Endothelial cell of umbilical vein (primary cell): ENCODE measurements at regions not wholly inside any gene's neighbourhood (a gene's known extent, or its start where the extent isn't known, plus 50 kb on each side); places are given as distances from the start of the nearest gene placed in this dataset.

Experiments
- BruUV-seq: library from RNA; stranded (reverse); fragments of 400-500 nt; replicated peaks from 2 replicates; lab custom pipeline; 2021; lab: Mats Ljungman, UMichigan
- CTCF ChIA-PET: fragments of 300-600, 350-600 bp; sonication (Branson Sonifier 250); formaldehyde crosslinking; loops from one replicate; lab custom pipeline; 2021; ENCODE audit warnings: antibody characterized with exemption, inconsistent platforms; lab: Charles Lee
- POLR2A ChIA-PET: fragments of 300-600, 350-600 bp; sonication (Branson Sonifier 250); formaldehyde crosslinking; loops from one replicate; lab custom pipeline; 2021; ENCODE audit warnings: antibody characterized with exemption, inconsistent platforms; lab: Charles Lee
- DNase-seq: peaks from one replicate; pipeline ENCODE4 v3.0.0-alpha.2; 2011; ENCODE audit warnings: low read depth, low spot score
- FAIRE-seq: peaks from 2 replicates; lab custom pipeline; 2011; peaks lifted over from hg19 to GRCh38; lab: Jason Lieb, UNC
- H2AFZ ChIP-seq: 2 replicates; pipeline ENCODE4 v1.6.0; 2012; ENCODE audit warnings: low read depth, low read length, control low read depth, inconsistent platforms
- H3K27ac ChIP-seq: 2 replicates; pipeline ENCODE4 v1.5.1; 2011; ENCODE audit warnings: low read depth, mild to moderate bottlenecking, control low read depth, low read length, moderate library complexity; ENCODE audit not compliant: insufficient read depth
- H3K27me3 ChIP-seq, 2 experiments: 2 replicates each; pipeline versions ENCODE4 v1.6.0 to v1.6.1; 2011; ENCODE audit warnings: low read length in 2 of 2, mixed read lengths in 1 of 2; ENCODE audit not compliant: control insufficient read depth in 2 of 2, insufficient read depth in 2 of 2
- H3K36me3 ChIP-seq, 2 experiments: 2 replicates in 1 of 2; 3 replicates in 1 of 2; pipeline ENCODE4 v1.5.1; 2011; ENCODE audit warnings: low read length in 2 of 2, mild to moderate bottlenecking in 1 of 2, moderate library complexity in 1 of 2; ENCODE audit not compliant: control insufficient read depth in 2 of 2, insufficient read depth in 2 of 2; ENCODE audit errors: extremely low read depth in 1 of 2
- H3K4me1 ChIP-seq: 3 replicates; pipeline ENCODE4 v1.5.1; 2011; ENCODE audit warnings: mild to moderate bottlenecking, low read length; ENCODE audit not compliant: control insufficient read depth, insufficient read depth; ENCODE audit errors: extremely low read depth
- H3K4me2 ChIP-seq: 2 replicates; pipeline ENCODE4 v1.6.1; 2011; ENCODE audit warnings: low read length, control low read depth, mixed read lengths; ENCODE audit not compliant: insufficient read depth
- H3K4me3 ChIP-seq, 3 experiments: fragments of 200-600 bp in 1 of 3; sonication (generic), shearing (Covaris generic) in 1 of 3; replicated peaks in 1 of 3; 2 replicates each; pipeline ENCODE4 v1.5.1; 2011 to 2016; ENCODE audit warnings: control low read depth in 3 of 3, low read length in 3 of 3, mild to moderate bottlenecking in 2 of 3, inconsistent platforms in 1 of 3, low read depth in 1 of 3, moderate library complexity in 1 of 3; ENCODE audit not compliant: insufficient read depth in 1 of 3
- H3K79me2 ChIP-seq: 2 replicates; pipeline ENCODE4 v1.6.0; 2012; ENCODE audit warnings: low read length, inconsistent platforms; ENCODE audit not compliant: control insufficient read depth, insufficient read depth
- H3K9ac ChIP-seq: replicated peaks from 2 replicates; pipeline ENCODE3; 2011; ENCODE audit warnings: low read length, control low read depth; ENCODE audit not compliant: insufficient read depth; ENCODE audit errors: extremely low read depth
- H3K9me1 ChIP-seq: replicated peaks from 3 replicates; pipeline ENCODE4 v1.6.0; 2011; ENCODE audit warnings: mild to moderate bottlenecking, low read length; ENCODE audit not compliant: control insufficient read depth, insufficient read depth; ENCODE audit errors: extremely low read depth
- H3K9me3 ChIP-seq: replicated peaks from 2 replicates; pipeline ENCODE4 v1.5.1; 2012; ENCODE audit warnings: low read length, inconsistent platforms; ENCODE audit not compliant: control insufficient read depth, insufficient read depth
- H4K20me1 ChIP-seq: replicated peaks from 2 replicates; pipeline ENCODE3; 2011; ENCODE audit warnings: mild to moderate bottlenecking, low read length; ENCODE audit not compliant: control insufficient read depth, insufficient read depth; ENCODE audit errors: extremely low read depth
- EZH2 ChIP-seq: IDR thresholded peaks from 2 replicates; pipeline ENCODE4 v1.6.1; 2012; ENCODE audit warnings: borderline replicate concordance, low read depth, mild to moderate bottlenecking, moderate library complexity, low read length, inconsistent platforms; ENCODE audit not compliant: severe bottlenecking
- FOS ChIP-seq: IDR thresholded peaks from 2 replicates; pipeline ENCODE4 v1.6.1; 2011; ENCODE audit warnings: mild to moderate bottlenecking, low read length, moderate library complexity, borderline replicate concordance; ENCODE audit not compliant: insufficient read depth
- GATA2 ChIP-seq: IDR thresholded peaks from 2 replicates; pipeline ENCODE4 v1.7.0; 2011; ENCODE audit warnings: low read depth, mild to moderate bottlenecking, moderate library complexity, mixed read lengths, low read length; ENCODE audit not compliant: insufficient read length, insufficient read depth
- MYC ChIP-seq: IDR thresholded peaks from one replicate; pipeline ENCODE4 v1.6.1; 2011; ENCODE audit warnings: mild to moderate bottlenecking, low read depth, low read length
- POLR2A ChIP-seq: IDR thresholded peaks from 2 replicates; pipeline ENCODE4 v1.6.1; 2012; ENCODE audit warnings: low read depth, mild to moderate bottlenecking, control low read depth, low read length
- POLR2AphosphoS5 ChIP-seq: IDR thresholded peaks from 2 replicates; pipeline ENCODE4 v1.6.1; 2012; ENCODE audit warnings: low read depth, mild to moderate bottlenecking, control low read depth, low read length, moderate library complexity; ENCODE audit not compliant: insufficient read depth
- dilution Hi-C: fragments of 300-500 bp; cut with MboI; formaldehyde crosslinking; loops from one replicate; pipeline ENCODE4 v1.15.0; 2019; ENCODE audit warnings: low sequenced_read_pairs; ENCODE audit not compliant: extremely low pct_ligation_motif_present
- intact Hi-C: fragments of 100-400 bp; cut with micrococcal nuclease; formaldehyde crosslinking; loops from one replicate; pipeline ENCODE4 v1.10.0; 2022
- TF ChIP-seq, protein P1 (sequence below), 2 donors: IDR thresholded peaks; 1 replicate in 1 of 2; 2 replicates in 1 of 2; pipeline ENCODE4 v1.5.1; 2011; ENCODE audit warnings: low read length in 2 of 2, mild to moderate bottlenecking in 2 of 2, moderate library complexity in 2 of 2, control low read depth in 1 of 2, inconsistent platforms in 1 of 2, low read depth in 1 of 2; ENCODE audit not compliant: insufficient read depth in 1 of 2; ENCODE audit errors: extremely low read depth in 1 of 2

GRCh38 chr18:73279498-73279897 lies 411.7 kb upstream of the NETO1 start:
- Histone ChIP-seq H3K4me2 (no peak overlapping the region), H3K9me3 (peaks cover 2% of the 10 kb centered on the region), H3K9ac (no peak overlapping the region), H3K27ac (no peak overlapping the region), H2AFZ (no peak overlapping the region), H3K4me3 (no peak overlapping the region), H3K9me1 (no peaks in the 10 kb centered on the region), H3K79me2 (no peaks in the 10 kb centered on the region), H4K20me1 (no peaks in the 10 kb centered on the region), H3K4me1 (no peaks in the 10 kb centered on the region), H3K36me3 (no peaks in the 10 kb centered on the region), H3K27me3 (no peaks in the 10 kb centered on the region)
- intact Hi-C loops (no loop called here), dilution Hi-C loops (no loop called here)
- FAIRE-seq (no peak), DNase-seq (no peak)
- no TSS peak for BruUV-seq
- ChIA-PET CTCF (no interaction called here), POLR2A (no interaction called here)
- TF ChIP-seq EZH2: no peak
- no peak for TF ChIP-seq FOS
- TF ChIP-seq MYC: no peak
- no peak for TF ChIP-seq GATA2
- TF ChIP-seq, protein P1, sequence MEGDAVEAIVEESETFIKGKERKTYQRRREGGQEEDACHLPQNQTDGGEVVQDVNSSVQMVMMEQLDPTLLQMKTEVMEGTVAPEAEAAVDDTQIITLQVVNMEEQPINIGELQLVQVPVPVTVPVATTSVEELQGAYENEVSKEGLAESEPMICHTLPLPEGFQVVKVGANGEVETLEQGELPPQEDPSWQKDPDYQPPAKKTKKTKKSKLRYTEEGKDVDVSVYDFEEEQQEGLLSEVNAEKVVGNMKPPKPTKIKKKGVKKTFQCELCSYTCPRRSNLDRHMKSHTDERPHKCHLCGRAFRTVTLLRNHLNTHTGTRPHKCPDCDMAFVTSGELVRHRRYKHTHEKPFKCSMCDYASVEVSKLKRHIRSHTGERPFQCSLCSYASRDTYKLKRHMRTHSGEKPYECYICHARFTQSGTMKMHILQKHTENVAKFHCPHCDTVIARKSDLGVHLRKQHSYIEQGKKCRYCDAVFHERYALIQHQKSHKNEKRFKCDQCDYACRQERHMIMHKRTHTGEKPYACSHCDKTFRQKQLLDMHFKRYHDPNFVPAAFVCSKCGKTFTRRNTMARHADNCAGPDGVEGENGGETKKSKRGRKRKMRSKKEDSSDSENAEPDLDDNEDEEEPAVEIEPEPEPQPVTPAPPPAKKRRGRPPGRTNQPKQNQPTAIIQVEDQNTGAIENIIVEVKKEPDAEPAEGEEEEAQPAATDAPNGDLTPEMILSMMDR (IDR thresholded peaks at IDR 0.05; ENCODE audit: extremely low read depth in 1 of 2, insufficient read depth in 1 of 2, low read depth in 1 of 2, low read length in 2 of 2): no peak
- TF ChIP-seq POLR2A: no peak
- TF ChIP-seq POLR2AphosphoS5: no peak
